ENCODE measurements at regions not wholly inside any gene's neighbourhood (a gene's known extent, or its start where the extent isn't known, plus 50 kb on each side); places are given as distances from the start of the nearest gene placed in this dataset.

- ChIA-PET CTCF (interaction anchor here (0.6 kb wide), 1 partner anchor 111 kb away, joined by 3 read pairs; no protein-coding TSS in a partner anchor), POLR2A (no interaction called here)
- Histone ChIP-seq H3K27ac (ENCODE audit: extremely low read depth, low read depth, low read length) (no peak overlapping the region), H3K4me1 (ENCODE audit: control insufficient read depth, insufficient read depth, low read length) (peaks cover 7% of the 10 kb centered on the region), H3K4me3 (ENCODE audit: low read depth, low read length) (no peak overlapping the region), H3K36me3 (ENCODE audit: control insufficient read depth in 2 of 2, insufficient read depth in 1 of 2, low read length in 2 of 2) (no peaks in the 10 kb centered on the region), H3K9me3 (ENCODE audit: control insufficient read depth, insufficient read depth, low read depth, low read length) (no peaks in the 10 kb centered on the region)
- no peak for TF ChIP-seq ZNF449 (tag by site-specific recombination; IDR thresholded peaks at IDR 0.05)
- TF ChIP-seq ZSCAN23 (tag by site-specific recombination; IDR thresholded peaks at IDR 0.05): no peak
- no peak for TF ChIP-seq TCF7L2 (IDR thresholded peaks at IDR 0.05; ENCODE audit: borderline replicate concordance, low read depth, low read length)
- no peak for TF ChIP-seq ZNF302 (tag by site-specific recombination; IDR thresholded peaks at IDR 0.05; ENCODE audit: low read depth)
- TF ChIP-seq ZNF837 (tag by site-specific recombination; IDR thresholded peaks at IDR 0.05): no peak
- no peak for TF ChIP-seq TRIM28 (IDR thresholded peaks at IDR 0.05; ENCODE audit: borderline replicate concordance, low read length)
- no peak for TF ChIP-seq ZNF792 (tag by site-specific recombination; IDR thresholded peaks at IDR 0.05)
- TF ChIP-seq ZFP37 (tag by site-specific recombination; IDR thresholded peaks at IDR 0.05): no peak
- no peak for TF ChIP-seq SCRT2 (tag by site-specific recombination; IDR thresholded peaks at IDR 0.05)
- TF ChIP-seq KLF10 (tag by site-specific recombination; IDR thresholded peaks at IDR 0.05): no peak
- no peak for TF ChIP-seq ZNF768 (tag by site-specific recombination; IDR thresholded peaks at IDR 0.05)
- TF ChIP-seq SP3 (tag by site-specific recombination; IDR thresholded peaks at IDR 0.05): no peak
- no peak for TF ChIP-seq ZNF354C (tag by site-specific recombination; IDR thresholded peaks at IDR 0.05; ENCODE audit: borderline replicate concordance, low read depth)
- TF ChIP-seq GLIS2 (tag by site-specific recombination; IDR thresholded peaks at IDR 0.05): no peak
- TF ChIP-seq ZNF335 (tag by site-specific recombination; conservative IDR thresholded peaks at IDR 0.05): no peak
These were observed 99.2 kb downstream of the PHETA1 start for GRCh38 chr12:111269718-111270117.

GRCh38 chr12:111268738-111269572 is 99.9 kb downstream of the PHETA1 start:
- ChIA-PET POLR2A (no interaction called here), CTCF (interaction anchor here (0.5 to 3.2 kb wide), 8 partner anchors 10 to 529 kb away, joined by 3 to 30 read pairs (median 4); no protein-coding TSS in a partner anchor)
- Histone ChIP-seq H3K27ac (ENCODE audit: extremely low read depth, low read depth, low read length) (no peak overlapping the region), H3K9me3 (ENCODE audit: control insufficient read depth, insufficient read depth, low read depth, low read length) (no peaks in the 10 kb centered on the region), H3K4me1 (ENCODE audit: control insufficient read depth, insufficient read depth, low read length) (peaks cover 7% of the 10 kb centered on the region), H3K36me3 (ENCODE audit: control insufficient read depth in 2 of 2, insufficient read depth in 1 of 2, low read length in 2 of 2) (no peaks in the 10 kb centered on the region), H3K4me3 (ENCODE audit: low read depth, low read length) (no peak overlapping the region)
- TF ChIP-seq ZNF792 (tag by site-specific recombination; IDR thresholded peaks at IDR 0.05): peak; percentile 94
- TF ChIP-seq CTCF (tag by site-specific recombination; IDR thresholded peaks at IDR 0.05): peak; percentile 34; the same call in 1 of the 2 replicates
- TF ChIP-seq ZNF768 (tag by site-specific recombination; IDR thresholded peaks at IDR 0.05): 0 out of 2 replicates have a peak, but pooled peaks have one; percentile 5
- TF ChIP-seq ZNF488 (tag by site-specific recombination; IDR thresholded peaks at IDR 0.05): no peak
- peak; percentile 37; the same call in 1 of the 2 replicates for TF ChIP-seq ZNF654 (tag by site-specific recombination; IDR thresholded peaks at IDR 0.05; ENCODE audit: low read depth)
- no peak for TF ChIP-seq ZNF2 (tag by site-specific recombination; IDR thresholded peaks at IDR 0.05)

Data from HEK293 (cell line).